ENCODE measurements at regions not wholly inside any gene's neighbourhood (a gene's known extent, or its start where the extent isn't known, plus 50 kb on each side); places are given as distances from the start of the nearest gene placed in this dataset.
"Not testable (repeated sequence)": the region's sequence is repeated elsewhere in the genome, so short reads cannot be mapped to it uniquely, and the experiment has no call there.

DNA sequence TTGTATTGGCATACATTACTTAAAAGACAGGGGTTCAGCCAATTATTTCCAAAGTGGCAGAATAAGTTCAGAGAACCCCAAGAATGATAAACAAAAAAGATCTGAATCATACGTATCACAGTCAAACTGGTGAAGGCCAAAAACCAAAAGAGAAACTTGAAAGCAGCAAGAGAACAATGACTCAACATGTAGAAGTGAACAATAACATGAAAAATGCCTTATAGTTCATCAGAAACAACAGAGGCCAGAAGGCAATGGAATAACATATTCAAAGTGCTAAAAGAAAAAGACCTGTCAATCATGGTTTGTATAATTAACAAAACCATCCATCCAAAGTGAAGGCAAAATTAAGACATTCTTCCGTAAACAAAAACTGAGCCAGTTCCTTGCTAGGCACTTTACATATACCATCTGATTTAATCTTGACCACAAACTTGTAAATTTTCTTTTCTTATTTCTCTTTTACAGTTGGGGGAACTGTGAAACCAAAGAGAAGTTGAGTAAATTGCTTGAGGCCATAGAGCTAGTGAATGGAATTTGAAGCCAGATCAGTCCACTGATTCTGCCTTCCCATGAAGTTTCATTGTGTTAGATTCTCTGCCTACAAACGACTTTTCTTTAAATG lies 232.1 kb upstream of the SEL1L start:
- DNase-seq (ENCODE audit: extremely low spot score): no peak
- TF ChIP-seq ARNT (IDR thresholded peaks at IDR 0.05) (no peak), FOXM1 (IDR thresholded peaks at IDR 0.05; ENCODE audit: borderline replicate concordance) (no peak), L3MBTL2 (conservative IDR thresholded peaks at IDR 0.05) (no peak), ZNF384 (IDR thresholded peaks at IDR 0.05) (no peak), PKNOX1 (IDR thresholded peaks at IDR 0.05) (no peak), CTBP1 (IDR thresholded peaks at IDR 0.05; ENCODE audit: borderline replicate concordance) (no peak)
- ChIA-PET POLR2A (no interaction called here), CTCF (no interaction called here)

GRCh38 chr14:81766321-81766915 lies 232.8 kb upstream of the SEL1L start:
- DNase-seq (ENCODE audit: extremely low spot score): no peak
- ChIA-PET POLR2A (no interaction called here), CTCF (no interaction called here)
- TF ChIP-seq FOXK2 (IDR thresholded peaks at IDR 0.05) (no peak), TARDBP (IDR thresholded peaks at IDR 0.05) (no peak), LEF1 (IDR thresholded peaks at IDR 0.05; ENCODE audit: borderline replicate concordance) (no peak), SP1 (IDR thresholded peaks at IDR 0.05) (no peak), NFRKB (IDR thresholded peaks at IDR 0.05) (no peak), FOXM1 (IDR thresholded peaks at IDR 0.05; ENCODE audit: borderline replicate concordance) (no peak), BHLHE40 (IDR thresholded peaks at IDR 0.05; ENCODE audit: borderline replicate concordance) (no peak), ELF4 (IDR thresholded peaks at IDR 0.05) (no peak), ZNF384 (IDR thresholded peaks at IDR 0.05) (no peak), HDGF (IDR thresholded peaks at IDR 0.05; ENCODE audit: borderline replicate concordance) (no peak)

DNA sequence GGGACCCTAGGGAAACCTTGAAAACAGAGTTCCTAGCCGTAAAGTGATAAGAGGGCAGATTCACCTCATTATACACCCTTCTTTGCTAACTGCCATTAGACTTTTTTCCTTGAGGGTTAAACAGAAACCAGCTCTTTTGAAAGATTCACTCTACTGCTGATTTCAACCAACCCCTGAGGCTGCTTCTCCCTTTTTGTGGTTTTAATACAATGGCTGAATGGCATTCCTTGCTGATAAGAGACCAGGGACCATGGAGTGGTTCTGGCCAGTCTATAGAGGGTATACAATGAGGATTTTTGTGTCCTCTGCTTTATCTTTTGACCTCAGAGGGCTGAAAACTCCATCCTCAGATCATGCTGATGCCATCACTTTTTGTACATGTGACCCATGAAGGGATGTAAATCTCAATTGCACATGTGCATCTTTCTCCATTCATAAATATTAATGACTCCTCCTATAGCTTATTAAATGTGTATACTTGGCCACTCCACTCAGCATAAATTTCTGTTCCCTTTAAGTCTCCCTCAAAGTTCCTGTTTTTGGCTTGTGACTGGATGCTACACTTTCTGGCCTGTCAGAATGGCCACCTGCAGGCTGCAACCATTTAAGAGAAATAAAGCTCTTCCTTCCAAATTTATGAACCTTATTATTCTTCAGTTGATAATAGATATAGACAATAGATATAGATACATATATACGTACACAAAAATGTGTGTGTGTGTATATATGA lies 233.8 kb upstream of the SEL1L start:
- no peak for DNase-seq (ENCODE audit: extremely low spot score)
- POLR2A ChIA-PET: no interaction called here
- CTCF ChIA-PET: no interaction called here
- TF ChIP-seq TARDBP (IDR thresholded peaks at IDR 0.05) (no peak), HDGF (IDR thresholded peaks at IDR 0.05; ENCODE audit: borderline replicate concordance) (no peak), NFRKB (IDR thresholded peaks at IDR 0.05) (no peak), SP1 (IDR thresholded peaks at IDR 0.05) (no peak), L3MBTL2 (conservative IDR thresholded peaks at IDR 0.05) (no peak), BHLHE40 (IDR thresholded peaks at IDR 0.05; ENCODE audit: borderline replicate concordance) (no peak), FOXM1 (IDR thresholded peaks at IDR 0.05; ENCODE audit: borderline replicate concordance) (no peak), FOXA1 (IDR thresholded peaks at IDR 0.05) (no peak), FOXK2 (IDR thresholded peaks at IDR 0.05) (no peak), LEF1 (IDR thresholded peaks at IDR 0.05; ENCODE audit: borderline replicate concordance) (no peak), CTBP1 (IDR thresholded peaks at IDR 0.05; ENCODE audit: borderline replicate concordance) (no peak), ZNF384 (IDR thresholded peaks at IDR 0.05) (no peak), PKNOX1 (IDR thresholded peaks at IDR 0.05) (no peak), SUZ12 (IDR thresholded peaks at IDR 0.05) (no peak)

- POLR2A ChIA-PET: no interaction called here
- CTCF ChIA-PET: no interaction called here
- TF ChIP-seq SUZ12 (IDR thresholded peaks at IDR 0.05) (no peak), HDGF (IDR thresholded peaks at IDR 0.05; ENCODE audit: borderline replicate concordance) (no peak), PKNOX1 (IDR thresholded peaks at IDR 0.05) (no peak), TARDBP (IDR thresholded peaks at IDR 0.05) (no peak), FOXM1 (IDR thresholded peaks at IDR 0.05; ENCODE audit: borderline replicate concordance) (no peak), L3MBTL2 (conservative IDR thresholded peaks at IDR 0.05) (no peak), NFRKB (IDR thresholded peaks at IDR 0.05) (no peak), ARNT (IDR thresholded peaks at IDR 0.05) (no peak), SP1 (IDR thresholded peaks at IDR 0.05) (no peak), FOXK2 (IDR thresholded peaks at IDR 0.05) (no peak), BHLHE40 (IDR thresholded peaks at IDR 0.05; ENCODE audit: borderline replicate concordance) (no peak), ELF4 (IDR thresholded peaks at IDR 0.05) (no peak)
- DNase-seq (ENCODE audit: extremely low spot score): no peak
Measured at GRCh38 chr14:81771651-81772275, 238.1 kb upstream of the SEL1L start.

DNA sequence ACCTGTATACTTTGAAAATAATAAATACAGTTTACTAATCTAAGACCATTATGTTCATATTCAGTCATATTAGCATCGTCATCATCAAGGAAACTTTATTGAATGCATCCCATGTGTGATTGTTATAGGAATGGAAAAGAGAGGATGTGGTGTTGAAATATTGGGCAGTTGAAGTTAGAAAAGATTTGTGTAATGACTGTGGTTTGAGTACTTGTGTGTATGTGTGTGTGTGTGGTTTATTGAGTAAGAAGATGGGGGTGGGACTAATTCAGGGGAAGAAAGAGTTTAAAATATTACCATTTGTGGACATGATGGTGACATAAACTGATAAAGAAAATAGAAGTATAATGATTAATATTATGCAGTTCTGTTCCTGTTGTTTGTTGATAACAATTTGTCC lies 238.7 kb upstream of the SEL1L start:
- POLR2A ChIA-PET: no interaction called here
- TF ChIP-seq FOXA1 (IDR thresholded peaks at IDR 0.05) (no peak), ZNF384 (IDR thresholded peaks at IDR 0.05) (no peak), L3MBTL2 (conservative IDR thresholded peaks at IDR 0.05) (no peak), SP1 (IDR thresholded peaks at IDR 0.05) (no peak), SUZ12 (IDR thresholded peaks at IDR 0.05) (no peak)
- DNase-seq (ENCODE audit: extremely low spot score): no peak
- CTCF ChIA-PET: no interaction called here

DNA sequence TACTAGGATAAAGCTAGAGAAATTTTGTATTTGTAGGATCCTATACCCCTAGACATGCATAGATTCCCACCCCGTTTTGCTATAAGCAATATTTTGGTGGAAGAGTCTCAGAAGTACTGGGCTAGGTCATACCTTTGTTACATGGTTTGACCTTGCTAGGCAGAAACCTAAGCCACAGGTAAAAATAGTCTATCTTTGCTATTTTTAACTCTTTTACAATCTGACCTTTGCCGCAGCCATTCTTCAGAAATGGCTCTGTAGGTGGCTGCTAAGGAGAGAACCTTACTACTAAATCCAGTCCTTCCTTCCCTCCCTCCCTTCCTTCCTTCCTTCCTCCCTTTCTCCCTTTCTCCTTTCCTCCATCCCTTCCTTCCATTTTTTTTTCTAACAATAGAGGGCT lies 242.9 kb upstream of the SEL1L start:
- TF ChIP-seq SUZ12 (IDR thresholded peaks at IDR 0.05) (no peak), NFRKB (IDR thresholded peaks at IDR 0.05) (no peak), FOXM1 (IDR thresholded peaks at IDR 0.05; ENCODE audit: borderline replicate concordance) (no peak), TARDBP (IDR thresholded peaks at IDR 0.05) (no peak), LEF1 (IDR thresholded peaks at IDR 0.05; ENCODE audit: borderline replicate concordance) (no peak), ARNT (IDR thresholded peaks at IDR 0.05) (no peak), PKNOX1 (IDR thresholded peaks at IDR 0.05) (no peak), FOXA1 (IDR thresholded peaks at IDR 0.05) (no peak), CTBP1 (IDR thresholded peaks at IDR 0.05; ENCODE audit: borderline replicate concordance) (no peak), HDGF (IDR thresholded peaks at IDR 0.05; ENCODE audit: borderline replicate concordance) (no peak), L3MBTL2 (conservative IDR thresholded peaks at IDR 0.05) (no peak), SP1 (IDR thresholded peaks at IDR 0.05) (no peak), ZNF384 (IDR thresholded peaks at IDR 0.05) (no peak), FOXK2 (IDR thresholded peaks at IDR 0.05) (no peak), ELF4 (IDR thresholded peaks at IDR 0.05) (no peak), BHLHE40 (IDR thresholded peaks at IDR 0.05; ENCODE audit: borderline replicate concordance) (no peak)
- DNase-seq (ENCODE audit: extremely low spot score): no peak
- ChIA-PET CTCF (no interaction called here), POLR2A (no interaction called here)

GRCh38 chr14:81781798-81782197 lies 248.1 kb upstream of the SEL1L start:
- POLR2A ChIA-PET; CTCF ChIA-PET; DNase-seq (ENCODE audit: extremely low spot score): not testable (repeated sequence)
